ENCODE measurements at regions not wholly inside any gene's neighbourhood (a gene's known extent, or its start where the extent isn't known, plus 50 kb on each side); places are given as distances from the start of the nearest gene placed in this dataset.

DNA sequence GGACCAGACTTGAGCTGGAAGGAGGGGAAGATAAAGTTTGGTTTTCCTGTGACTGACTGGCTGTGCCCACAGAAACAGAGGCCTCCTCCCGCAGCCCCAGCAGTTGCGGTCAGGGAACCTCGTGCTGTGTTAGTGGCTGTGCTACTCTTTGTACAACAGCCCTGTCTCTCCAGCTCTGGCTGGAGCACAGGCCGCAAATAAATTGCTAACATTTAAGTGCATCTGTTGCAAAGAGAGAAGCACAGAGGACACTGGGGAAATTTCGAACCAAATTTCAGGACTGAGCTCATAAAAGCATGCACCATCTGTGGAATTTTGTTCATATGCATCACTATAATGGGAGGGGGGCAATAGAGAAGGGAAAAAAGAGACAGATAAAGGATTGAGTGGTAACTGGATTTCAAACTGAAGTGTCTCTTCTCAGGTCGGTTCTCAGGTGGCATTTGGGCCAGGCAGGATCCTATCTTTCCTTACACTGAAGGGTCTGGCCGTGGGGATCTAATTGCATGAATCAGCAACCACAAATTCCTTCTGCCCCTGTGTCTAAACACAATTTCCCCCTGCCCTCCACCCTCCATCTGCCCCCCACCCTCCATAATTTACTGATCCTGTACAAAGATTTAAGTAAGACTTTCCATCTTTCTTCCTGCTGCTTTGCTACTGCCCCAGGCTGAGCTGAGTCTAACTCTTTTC is 88.9 kb upstream of the ATXN1 start:
- Histone ChIP-seq H3K79me2 (replicated peaks; ENCODE audit: insufficient read depth, low read length) (no peaks in the 10 kb centered on the region), H3K4me2 (ENCODE audit: low read length) (no peak overlapping the region), H3F3A (ENCODE audit: insufficient read depth, low read length, poor library complexity, severe bottlenecking) (no peaks in the 10 kb centered on the region), H2AFZ (ENCODE audit: low read depth, low read length) (no peak overlapping the region), H3K27me3 (ENCODE audit: insufficient read depth, low read depth, low read length) (no peaks in the 10 kb centered on the region), H3K36me3 (ENCODE audit: insufficient read depth, low read length) (no peaks in the 10 kb centered on the region), H3K9me2 (ENCODE audit: insufficient read depth, low read length) (no peaks in the 10 kb centered on the region), H3K9ac (ENCODE audit: low read length) (no peak overlapping the region), H3K4me3 (ENCODE audit: low read length) (no peak overlapping the region), H3K27ac (ENCODE audit: low read length) (no peak overlapping the region), H4K20me1 (ENCODE audit: insufficient read depth) (no peaks in the 10 kb centered on the region), H3K9me3 (ENCODE audit: low read length) (no peaks in the 10 kb centered on the region)
- TF ChIP-seq, protein P1, sequence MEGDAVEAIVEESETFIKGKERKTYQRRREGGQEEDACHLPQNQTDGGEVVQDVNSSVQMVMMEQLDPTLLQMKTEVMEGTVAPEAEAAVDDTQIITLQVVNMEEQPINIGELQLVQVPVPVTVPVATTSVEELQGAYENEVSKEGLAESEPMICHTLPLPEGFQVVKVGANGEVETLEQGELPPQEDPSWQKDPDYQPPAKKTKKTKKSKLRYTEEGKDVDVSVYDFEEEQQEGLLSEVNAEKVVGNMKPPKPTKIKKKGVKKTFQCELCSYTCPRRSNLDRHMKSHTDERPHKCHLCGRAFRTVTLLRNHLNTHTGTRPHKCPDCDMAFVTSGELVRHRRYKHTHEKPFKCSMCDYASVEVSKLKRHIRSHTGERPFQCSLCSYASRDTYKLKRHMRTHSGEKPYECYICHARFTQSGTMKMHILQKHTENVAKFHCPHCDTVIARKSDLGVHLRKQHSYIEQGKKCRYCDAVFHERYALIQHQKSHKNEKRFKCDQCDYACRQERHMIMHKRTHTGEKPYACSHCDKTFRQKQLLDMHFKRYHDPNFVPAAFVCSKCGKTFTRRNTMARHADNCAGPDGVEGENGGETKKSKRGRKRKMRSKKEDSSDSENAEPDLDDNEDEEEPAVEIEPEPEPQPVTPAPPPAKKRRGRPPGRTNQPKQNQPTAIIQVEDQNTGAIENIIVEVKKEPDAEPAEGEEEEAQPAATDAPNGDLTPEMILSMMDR (IDR thresholded peaks at IDR 0.05; ENCODE audit: poor library complexity, severe bottlenecking) = no peak
- TF ChIP-seq POLR2AphosphoS5 (IDR thresholded peaks at IDR 0.05) (no peak), MXI1 (conservative IDR thresholded peaks at IDR 0.05; ENCODE audit: poor library complexity, severe bottlenecking) (no peak), EP300 (conservative IDR thresholded peaks at IDR 0.05; ENCODE audit: poor library complexity, severe bottlenecking) (no peak), TAF1 (IDR thresholded peaks at IDR 0.05; ENCODE audit: low read depth) (no peak), EZH2 (IDR thresholded peaks at IDR 0.05; ENCODE audit: borderline replicate concordance, insufficient read depth, low read length, poor library complexity, severe bottlenecking) (no peak), SMC3 (conservative IDR thresholded peaks at IDR 0.05; ENCODE audit: poor library complexity) (no peak), RAD21 (conservative IDR thresholded peaks at IDR 0.05) (no peak)
- TF ChIP-seq, protein P2, sequence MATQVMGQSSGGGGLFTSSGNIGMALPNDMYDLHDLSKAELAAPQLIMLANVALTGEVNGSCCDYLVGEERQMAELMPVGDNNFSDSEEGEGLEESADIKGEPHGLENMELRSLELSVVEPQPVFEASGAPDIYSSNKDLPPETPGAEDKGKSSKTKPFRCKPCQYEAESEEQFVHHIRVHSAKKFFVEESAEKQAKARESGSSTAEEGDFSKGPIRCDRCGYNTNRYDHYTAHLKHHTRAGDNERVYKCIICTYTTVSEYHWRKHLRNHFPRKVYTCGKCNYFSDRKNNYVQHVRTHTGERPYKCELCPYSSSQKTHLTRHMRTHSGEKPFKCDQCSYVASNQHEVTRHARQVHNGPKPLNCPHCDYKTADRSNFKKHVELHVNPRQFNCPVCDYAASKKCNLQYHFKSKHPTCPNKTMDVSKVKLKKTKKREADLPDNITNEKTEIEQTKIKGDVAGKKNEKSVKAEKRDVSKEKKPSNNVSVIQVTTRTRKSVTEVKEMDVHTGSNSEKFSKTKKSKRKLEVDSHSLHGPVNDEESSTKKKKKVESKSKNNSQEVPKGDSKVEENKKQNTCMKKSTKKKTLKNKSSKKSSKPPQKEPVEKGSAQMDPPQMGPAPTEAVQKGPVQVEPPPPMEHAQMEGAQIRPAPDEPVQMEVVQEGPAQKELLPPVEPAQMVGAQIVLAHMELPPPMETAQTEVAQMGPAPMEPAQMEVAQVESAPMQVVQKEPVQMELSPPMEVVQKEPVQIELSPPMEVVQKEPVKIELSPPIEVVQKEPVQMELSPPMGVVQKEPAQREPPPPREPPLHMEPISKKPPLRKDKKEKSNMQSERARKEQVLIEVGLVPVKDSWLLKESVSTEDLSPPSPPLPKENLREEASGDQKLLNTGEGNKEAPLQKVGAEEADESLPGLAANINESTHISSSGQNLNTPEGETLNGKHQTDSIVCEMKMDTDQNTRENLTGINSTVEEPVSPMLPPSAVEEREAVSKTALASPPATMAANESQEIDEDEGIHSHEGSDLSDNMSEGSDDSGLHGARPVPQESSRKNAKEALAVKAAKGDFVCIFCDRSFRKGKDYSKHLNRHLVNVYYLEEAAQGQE (IDR thresholded peaks at IDR 0.05; ENCODE audit: borderline replicate concordance) = no peak

DNA sequence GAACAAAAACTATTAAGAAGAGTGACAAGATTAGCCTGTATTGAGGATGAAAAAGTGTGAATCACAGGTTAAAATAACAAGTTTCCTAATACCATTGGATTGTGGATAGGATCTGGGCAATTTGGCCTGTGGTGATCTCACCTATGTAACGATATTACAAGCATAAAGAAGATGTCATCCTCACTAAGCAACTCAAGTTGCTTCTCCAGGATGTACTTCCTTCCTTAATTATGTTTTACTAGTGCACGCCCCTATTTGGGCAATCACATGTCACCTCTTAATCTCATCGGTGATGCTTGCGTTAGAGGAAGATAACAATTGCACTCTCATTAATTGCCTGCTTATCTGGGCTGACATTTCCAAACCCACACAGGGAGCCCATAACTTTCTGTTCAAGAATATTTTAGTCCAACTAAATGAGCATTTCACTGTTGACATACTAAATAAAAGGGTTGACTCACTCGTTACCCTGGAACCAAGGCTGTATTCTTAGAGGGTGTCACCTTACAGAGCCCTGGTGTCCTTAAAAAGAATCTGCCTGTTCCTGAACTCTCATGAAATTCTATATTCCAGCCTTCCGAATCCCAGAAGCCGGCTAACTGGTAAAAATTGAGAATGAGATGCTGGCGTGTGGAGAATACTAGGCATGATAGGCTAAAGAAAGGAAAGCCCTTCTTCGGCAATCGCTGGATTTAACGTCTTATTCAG is 88.2 kb upstream of the ATXN1 start:
- Histone ChIP-seq H3K4me2 (ENCODE audit: low read length) (no peak overlapping the region), H3K27ac (ENCODE audit: low read length) (no peak overlapping the region)

More for the DNA sequence above, 88.2 kb upstream of the ATXN1 start:
- no peak overlapping the region for H3K4me3 ChIP-seq (ENCODE audit: low read length)
- no peaks in the 10 kb centered on the region for H3F3A ChIP-seq (ENCODE audit: insufficient read depth, low read length, poor library complexity, severe bottlenecking)
- H3K79me2 ChIP-seq (replicated peaks; ENCODE audit: insufficient read depth, low read length) = no peaks in the 10 kb centered on the region
- no peak for TF ChIP-seq RAD21 (conservative IDR thresholded peaks at IDR 0.05)
- no peak for TF ChIP-seq MXI1 (conservative IDR thresholded peaks at IDR 0.05; ENCODE audit: poor library complexity, severe bottlenecking)
- TF ChIP-seq EP300 (conservative IDR thresholded peaks at IDR 0.05; ENCODE audit: poor library complexity, severe bottlenecking) = no peak
- no peak for TF ChIP-seq POLR2AphosphoS5 (IDR thresholded peaks at IDR 0.05)
- TF ChIP-seq, protein P2 (IDR thresholded peaks at IDR 0.05; ENCODE audit: borderline replicate concordance) = no peak
- TF ChIP-seq, protein P1 (IDR thresholded peaks at IDR 0.05; ENCODE audit: poor library complexity, severe bottlenecking) = no peak
- TF ChIP-seq EZH2 (IDR thresholded peaks at IDR 0.05; ENCODE audit: borderline replicate concordance, insufficient read depth, low read length, poor library complexity, severe bottlenecking) = no peak
- no peaks in the 10 kb centered on the region for H4K20me1 ChIP-seq (ENCODE audit: insufficient read depth)
- no peaks in the 10 kb centered on the region for H3K9me3 ChIP-seq (ENCODE audit: low read length)
- H3K36me3 ChIP-seq (ENCODE audit: insufficient read depth, low read length) = no peaks in the 10 kb centered on the region
- H2AFZ ChIP-seq (ENCODE audit: low read depth, low read length) = no peak overlapping the region
- no peaks in the 10 kb centered on the region for H3K9me2 ChIP-seq (ENCODE audit: insufficient read depth, low read length)
- H3K9ac ChIP-seq (ENCODE audit: low read length) = no peak overlapping the region
- no peaks in the 10 kb centered on the region for H3K27me3 ChIP-seq (ENCODE audit: insufficient read depth, low read depth, low read length)
